Activated CD4-positive, alpha-beta T cell treated with anti-CD3 and anti-CD28 coated beads, Interleukin-2, amount 50 U/mL, for 4 hours (primary cell): ENCODE measurements at regions not wholly inside any gene's neighbourhood (a gene's known extent, or its start where the extent isn't known, plus 50 kb on each side); places are given as distances from the start of the nearest gene placed in this dataset.
"Not testable (repeated sequence)": the region's sequence is repeated elsewhere in the genome, so short reads cannot be mapped to it uniquely, and the experiment has no call there.

Experiments used
- DNase-seq, 2 experiments: peaks; one replicate each; pipeline ENCODE4 v3.0.0-alpha.2; 2020

GRCh38 chr10:35958609-35959008 lies 316.5 kb upstream of the FZD8 start:
- DNase-seq: not testable (repeated sequence)

- no peak for DNase-seq
Observed at GRCh38 chr10:35950701-35951100, 308.6 kb upstream of the FZD8 start.

- DNase-seq: no peak
Observed at GRCh38 chr10:35950226-35950625, 308.1 kb upstream of the FZD8 start.

- DNase-seq: no peak
Observed at GRCh38 chr10:35949811-35950211, 307.7 kb upstream of the FZD8 start.

- no peak for DNase-seq
Observed at GRCh38 chr10:35946556-35946955, 304.5 kb upstream of the FZD8 start.

- DNase-seq: no peak
Observed at GRCh38 chr10:35942057-35942456, 300.0 kb upstream of the FZD8 start.

- DNase-seq: no peak
Observed at GRCh38 chr10:35940141-35941041, 298.3 kb upstream of the FZD8 start.

- no peak for DNase-seq
Observed at GRCh38 chr10:35938160-35938559, 296.1 kb upstream of the FZD8 start.

- no peak for DNase-seq
Observed at GRCh38 chr10:35937546-35937945, 295.4 kb upstream of the FZD8 start.

- DNase-seq: no peak
Observed at GRCh38 chr10:35934642-35934995, 292.5 kb upstream of the FZD8 start.

- DNase-seq: no peak
Observed at GRCh38 chr10:35933940-35934641, 292.0 kb upstream of the FZD8 start.

- DNase-seq: no peak
Observed at GRCh38 chr10:35933491-35933890, 291.4 kb upstream of the FZD8 start.

GRCh38 chr10:35929962-35930361 lies 287.9 kb upstream of the FZD8 start:
- not testable (repeated sequence) for DNase-seq

- DNase-seq: no peak
Observed at GRCh38 chr10:35928748-35929147, 286.7 kb upstream of the FZD8 start.

GRCh38 chr10:35927990-35928488 lies 285.9 kb upstream of the FZD8 start:
- DNase-seq: no peak

GRCh38 chr10:35927341-35927740 lies 285.2 kb upstream of the FZD8 start:
- no peak for DNase-seq

GRCh38 chr10:35926846-35927245 lies 284.8 kb upstream of the FZD8 start:
- no peak for DNase-seq

- DNase-seq: no peak
Observed at GRCh38 chr10:35925493-35925892, 283.4 kb upstream of the FZD8 start.

GRCh38 chr10:35924759-35925158 lies 282.7 kb upstream of the FZD8 start:
- no peak for DNase-seq

- DNase-seq: no peak
Observed at GRCh38 chr10:35922876-35923600, 280.9 kb upstream of the FZD8 start.

- DNase-seq: no peak
Observed at GRCh38 chr10:35921866-35922350, 279.8 kb upstream of the FZD8 start.

GRCh38 chr10:35916791-35917190 lies 274.7 kb upstream of the FZD8 start:
- DNase-seq: no peak

GRCh38 chr10:35913628-35914027 lies 271.5 kb upstream of the FZD8 start:
- DNase-seq: no peak
